ENCODE measurements at regions not wholly inside any gene's neighbourhood (a gene's known extent, or its start where the extent isn't known, plus 50 kb on each side); places are given as distances from the start of the nearest gene placed in this dataset.

- TF ChIP-seq PRDM4 (tag by site-specific recombination; IDR thresholded peaks at IDR 0.05), result no peak
- TF ChIP-seq PATZ1 (tag by site-specific recombination; IDR thresholded peaks at IDR 0.05), result no peak
- no peak for TF ChIP-seq CTCF (tag by site-specific recombination; IDR thresholded peaks at IDR 0.05)
Observed at GRCh38 chr2:78817430-78817829, 208.1 kb upstream of the REG3G start.

All from HEK293 (cell line).